ENCODE measurements at regions not wholly inside any gene's neighbourhood (a gene's known extent, or its start where the extent isn't known, plus 50 kb on each side); places are given as distances from the start of the nearest gene placed in this dataset.

DNA sequence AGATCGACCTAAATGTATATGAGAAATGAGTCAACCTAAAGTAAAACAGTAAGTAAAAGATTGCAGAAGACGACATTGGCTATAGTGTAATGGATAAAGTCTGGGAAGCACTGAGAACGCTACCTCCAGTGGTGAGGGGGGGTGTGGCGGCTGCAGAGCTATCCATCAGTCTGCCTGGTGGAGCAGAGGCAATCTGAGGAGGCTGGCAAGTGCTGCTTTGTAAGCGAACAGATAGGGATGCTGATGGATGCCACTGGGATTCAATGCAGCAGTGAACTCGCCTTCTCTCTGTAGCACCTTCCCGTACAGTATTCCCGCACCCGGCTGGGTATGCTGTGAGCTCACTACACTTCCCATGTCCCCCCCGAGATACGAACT lies 261.5 kb downstream of the NSG2 start:
- DNase-seq (ENCODE audit: low read depth in 1 of 2, low spot score in 1 of 2) = no peak

DNA sequence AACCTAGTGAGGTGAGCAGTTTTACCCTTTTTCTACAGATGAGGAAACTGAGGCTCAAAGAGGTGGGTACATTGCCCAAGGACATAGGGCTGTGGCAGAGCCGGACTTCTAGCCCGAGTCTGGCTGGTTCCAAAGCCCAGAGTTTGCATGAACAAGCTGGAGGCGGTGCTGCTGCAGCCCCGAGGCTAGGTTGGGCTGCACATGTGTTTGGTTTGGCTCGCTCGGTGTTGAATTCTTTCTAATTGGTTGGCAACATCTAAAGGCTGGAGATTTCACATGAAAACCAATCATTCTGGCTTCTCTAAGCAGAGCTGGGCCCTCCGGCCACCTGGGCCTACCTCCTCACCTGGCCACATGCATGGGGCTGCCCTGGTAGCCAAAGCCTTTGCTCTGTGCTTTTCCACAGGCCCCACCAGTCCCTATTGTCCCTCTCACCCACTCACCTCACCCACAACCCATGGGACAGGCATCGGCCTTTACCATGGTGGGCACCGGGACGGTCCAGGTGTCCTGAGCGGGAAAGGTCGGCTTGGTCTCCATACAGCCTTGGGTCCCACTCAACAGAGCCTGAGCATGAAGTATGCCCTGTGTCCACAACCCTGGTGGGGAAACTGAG lies 262.3 kb downstream of the NSG2 start:
- DNase-seq (ENCODE audit: low read depth in 1 of 2, low spot score in 1 of 2) = no peak

DNA sequence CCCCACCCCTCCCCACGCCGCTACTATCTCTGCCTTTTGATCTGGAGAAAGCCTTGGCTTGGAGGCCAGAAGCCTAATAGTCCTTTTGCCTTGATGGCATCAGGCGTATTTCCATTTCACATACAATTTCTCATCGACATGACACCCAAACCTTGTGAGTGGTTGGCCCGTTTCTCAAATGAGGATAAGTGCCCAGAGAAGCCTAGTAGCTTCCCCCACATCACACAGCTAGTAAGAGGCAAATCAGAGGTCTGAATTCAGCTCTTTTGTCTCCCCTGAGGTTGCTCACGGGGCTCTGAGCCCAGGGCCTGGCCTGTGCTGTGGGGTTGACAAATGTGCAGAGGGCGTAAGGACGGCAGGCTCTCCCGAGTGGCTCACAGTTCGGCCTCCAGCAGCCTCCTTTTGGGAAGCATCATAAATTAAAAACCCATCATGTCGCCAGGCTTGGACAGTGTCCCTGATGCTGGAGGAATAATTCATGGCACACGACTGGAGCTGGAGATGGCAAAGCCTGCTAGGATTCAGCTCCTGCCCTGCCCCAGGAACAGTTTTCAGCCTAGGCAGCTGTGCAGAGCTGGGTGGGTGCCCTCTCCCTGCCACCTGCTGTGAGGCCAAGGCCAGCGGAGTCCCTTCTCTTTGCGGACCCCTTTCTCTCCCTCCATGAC lies 263.8 kb downstream of the NSG2 start:
- DNase-seq (ENCODE audit: low read depth in 1 of 2, low spot score in 1 of 2) = no peak

DNA sequence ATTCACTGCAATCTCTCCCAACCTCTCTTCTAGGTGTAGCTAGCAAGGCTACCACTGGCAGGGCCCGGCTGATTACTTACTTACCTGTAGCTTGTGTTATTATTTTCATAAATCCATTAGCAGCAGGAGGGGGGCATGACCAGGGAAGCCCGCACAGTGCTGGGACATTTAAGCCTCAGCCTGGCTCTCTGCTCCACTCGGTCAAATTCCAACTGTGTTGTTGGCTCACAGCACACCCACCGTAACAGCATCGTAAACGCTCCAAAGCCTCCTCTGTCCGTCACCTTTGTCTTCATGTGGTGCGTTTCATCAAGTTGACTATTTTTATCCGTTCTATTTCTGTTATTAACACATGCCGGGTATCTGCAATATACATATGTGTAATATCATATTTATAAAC lies 264.7 kb downstream of the NSG2 start:
- DNase-seq (ENCODE audit: low read depth in 1 of 2, low spot score in 1 of 2) = no peak

DNA sequence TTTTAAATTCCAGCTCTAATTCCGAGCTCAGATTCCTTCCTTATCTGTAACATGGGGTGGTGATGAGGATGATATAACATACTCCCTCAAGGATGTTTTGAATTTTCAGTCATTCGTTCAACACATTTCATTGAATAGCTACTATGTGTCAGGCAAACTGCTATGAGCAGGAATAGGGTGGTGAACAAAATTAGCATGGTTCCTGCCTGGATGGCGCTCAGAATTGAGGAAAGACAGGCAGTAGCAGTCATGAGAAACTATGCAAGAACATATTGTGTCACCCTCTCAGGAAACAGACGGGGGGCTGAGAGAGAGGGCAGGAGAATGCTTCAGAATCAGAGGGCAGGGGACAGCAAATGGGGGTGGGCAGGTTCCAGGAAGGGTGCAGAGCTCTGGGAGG lies 265.2 kb downstream of the NSG2 start:
- DNase-seq (ENCODE audit: low read depth in 1 of 2, low spot score in 1 of 2) = no peak

DNA sequence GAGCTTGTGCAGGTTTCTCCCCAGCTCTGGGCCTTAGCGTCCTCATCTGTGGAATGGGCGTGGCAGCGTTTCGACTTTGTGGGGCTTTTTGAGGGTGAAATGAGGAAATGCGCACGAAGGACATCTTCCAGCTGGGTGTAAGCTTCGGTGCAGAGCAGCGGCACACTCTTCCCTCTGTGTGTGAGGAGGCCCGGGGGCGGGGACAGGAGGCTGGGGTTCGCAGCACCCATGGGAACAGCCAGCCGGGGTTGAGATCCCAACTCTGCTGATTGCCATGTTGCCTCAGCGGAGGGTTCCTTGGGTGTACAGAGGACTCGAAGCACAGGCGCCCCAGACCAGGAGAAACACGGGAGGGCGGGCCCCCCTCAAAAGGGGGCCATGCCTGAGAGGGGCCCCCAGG lies 265.6 kb downstream of the NSG2 start:
- DNase-seq (ENCODE audit: low read depth in 1 of 2, low spot score in 1 of 2) = no peak

DNA sequence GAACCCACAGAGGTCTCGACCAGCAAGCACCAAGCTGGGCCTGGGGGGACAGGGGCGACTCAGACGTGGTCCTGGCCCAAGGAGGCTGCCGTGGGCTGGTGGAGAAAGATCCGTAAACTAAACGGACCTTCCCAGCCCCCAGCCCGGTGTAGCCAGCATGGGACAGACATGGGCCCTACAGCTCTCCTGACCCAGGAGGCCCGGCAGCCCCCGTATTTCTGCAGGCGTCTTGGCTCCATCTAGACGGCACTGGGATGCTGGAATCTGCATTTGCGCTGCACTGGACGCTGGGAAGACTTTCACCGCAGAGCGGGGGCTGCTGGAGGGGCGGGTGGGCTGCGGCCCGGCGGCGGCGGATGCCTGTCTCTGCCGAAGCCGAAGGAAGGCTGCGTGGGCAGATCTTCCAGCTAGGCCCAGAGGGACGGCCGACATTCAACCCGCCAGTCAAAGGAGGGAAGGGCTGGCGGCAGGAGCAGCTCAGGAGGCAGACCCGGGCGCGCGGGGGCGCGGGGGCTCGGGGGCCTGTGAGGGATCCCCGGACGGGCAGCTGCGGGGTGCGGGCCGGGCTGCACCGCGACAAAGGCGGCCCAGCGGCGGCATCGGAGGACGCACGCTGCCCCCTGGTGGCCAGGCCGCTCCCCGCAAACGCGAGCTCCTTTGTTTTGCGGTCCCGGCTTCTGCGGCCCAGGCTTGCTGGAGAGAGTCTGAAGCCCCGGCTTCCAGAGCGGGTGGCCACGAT lies 266.2 kb downstream of the NSG2 start:
- peak in 1 of 2 donors; percentile 54 for DNase-seq (ENCODE audit: low read depth in 1 of 2, low spot score in 1 of 2)

DNA sequence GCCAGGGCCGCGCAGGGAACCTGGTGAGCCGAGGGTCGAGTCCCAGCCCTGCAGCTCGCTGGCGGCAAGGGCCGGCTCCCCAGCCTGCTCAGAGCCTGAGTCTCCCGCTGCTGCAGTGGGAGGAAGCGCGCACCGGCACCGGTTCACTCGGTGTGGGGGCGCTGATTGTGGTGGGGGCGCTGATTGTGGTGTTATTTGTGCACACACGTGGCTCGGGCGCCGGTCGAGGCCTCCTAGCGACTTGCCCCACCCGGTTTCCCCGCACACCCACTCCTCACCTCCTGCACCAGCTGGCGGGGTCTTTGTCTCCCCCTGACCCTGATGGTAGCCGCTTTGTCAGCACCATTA lies 266.7 kb downstream of the NSG2 start:
- DNase-seq (ENCODE audit: low read depth in 1 of 2, low spot score in 1 of 2) = no peak

DNA sequence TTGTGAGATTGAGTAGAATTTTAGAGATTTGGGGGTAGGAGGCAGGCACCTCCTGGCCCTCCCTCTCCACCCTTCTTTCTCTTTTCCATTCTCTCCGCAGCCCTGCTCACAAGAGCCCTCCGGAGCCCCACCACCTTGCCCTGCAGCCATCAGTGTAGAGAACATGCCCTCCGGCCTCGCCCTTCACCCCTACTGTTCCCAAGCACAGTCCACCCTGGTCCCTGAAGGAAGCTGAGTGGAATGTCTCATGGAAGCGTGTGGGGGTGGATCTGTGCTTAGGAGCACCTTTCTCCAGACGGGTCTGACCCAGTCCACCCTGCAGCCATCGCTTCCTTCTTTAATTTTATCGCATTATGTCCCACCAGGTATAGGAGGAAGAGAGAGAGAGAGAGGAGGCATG lies 267.1 kb downstream of the NSG2 start:
- no peak for DNase-seq (ENCODE audit: low read depth in 1 of 2, low spot score in 1 of 2)

DNA sequence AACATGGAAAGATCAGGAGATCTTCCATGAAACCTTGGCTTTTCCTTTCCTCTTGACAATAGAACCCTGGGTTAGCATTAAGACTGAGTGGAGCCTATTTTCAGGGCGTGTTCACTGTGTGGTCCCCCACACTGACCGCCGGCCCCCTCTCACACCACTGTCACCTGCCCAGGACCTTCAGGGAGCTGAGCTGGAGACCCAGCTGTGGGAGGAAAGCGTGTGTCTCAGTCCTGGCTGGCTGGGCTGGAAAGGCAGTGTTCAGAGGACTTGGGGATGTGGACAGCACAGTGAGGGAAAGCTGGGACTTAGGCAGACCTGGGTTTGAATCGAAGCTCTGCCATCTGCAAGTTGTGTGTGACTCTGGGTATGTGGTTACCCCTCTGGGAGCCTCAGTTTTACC lies 268.1 kb downstream of the NSG2 start:
- no peak for DNase-seq (ENCODE audit: low read depth in 1 of 2, low spot score in 1 of 2)

DNA sequence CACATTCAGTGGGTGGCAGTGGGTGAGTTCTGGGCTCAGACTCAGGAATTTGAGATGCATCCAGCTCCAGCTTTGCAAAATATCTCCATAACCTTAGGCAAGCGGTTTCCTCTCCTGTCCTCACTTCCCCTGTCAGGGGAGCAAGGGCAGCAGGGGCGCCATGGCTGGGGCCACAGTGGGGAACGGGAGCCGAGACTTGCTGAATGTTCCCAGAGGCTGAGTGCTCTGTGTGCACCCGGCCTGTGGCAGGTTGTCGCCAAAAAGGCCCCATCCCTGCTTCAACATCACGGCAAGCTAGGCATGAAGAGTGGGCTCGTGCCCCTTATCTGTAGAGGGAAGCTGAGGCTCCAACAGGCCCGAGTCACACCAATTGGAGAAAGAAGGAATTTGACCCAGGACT lies 268.8 kb downstream of the NSG2 start:
- DNase-seq (ENCODE audit: low read depth in 1 of 2, low spot score in 1 of 2) = no peak

DNA sequence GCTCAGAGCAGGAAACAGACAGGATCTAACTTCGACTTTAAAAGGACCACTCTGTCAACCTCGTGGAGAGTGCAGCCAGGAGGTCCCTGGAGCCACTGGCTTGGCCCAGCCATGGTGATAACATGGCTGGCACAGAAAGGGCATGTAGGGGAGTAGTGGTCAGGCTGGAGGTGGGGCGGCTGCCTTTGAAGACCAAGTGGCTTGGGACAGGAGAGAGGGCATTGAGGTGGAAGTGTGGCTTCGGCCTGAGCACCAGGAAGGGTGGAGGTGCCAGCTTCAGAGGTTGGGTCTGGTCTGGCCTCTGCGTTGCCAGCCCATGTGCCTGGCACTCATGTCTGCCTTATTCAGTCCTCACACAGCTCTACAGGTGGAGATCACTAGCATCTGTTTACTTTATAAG lies 270.0 kb downstream of the NSG2 start:
- DNase-seq (ENCODE audit: low read depth in 1 of 2, low spot score in 1 of 2) = no peak

DNA sequence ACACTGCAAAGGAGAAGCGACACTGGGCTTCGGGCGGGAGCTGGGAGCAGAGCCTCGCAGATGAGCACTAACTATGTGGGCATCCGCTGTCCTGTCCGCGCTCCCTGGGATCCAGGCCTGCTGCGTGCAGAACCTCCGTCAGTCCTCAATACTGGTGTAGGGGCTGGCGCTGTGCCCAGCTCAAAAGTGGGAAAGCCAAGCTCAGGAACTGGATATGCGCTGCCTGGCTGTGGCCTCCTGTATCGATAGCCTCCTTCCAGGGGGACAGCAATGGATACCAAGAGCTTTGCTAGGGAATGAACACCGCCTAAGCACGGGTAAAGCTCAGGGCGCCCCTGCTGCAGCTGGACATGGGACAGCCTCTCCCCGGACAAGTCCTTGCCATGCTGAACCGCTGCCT lies 270.4 kb downstream of the NSG2 start:
- no peak for DNase-seq (ENCODE audit: low read depth in 1 of 2, low spot score in 1 of 2)

DNA sequence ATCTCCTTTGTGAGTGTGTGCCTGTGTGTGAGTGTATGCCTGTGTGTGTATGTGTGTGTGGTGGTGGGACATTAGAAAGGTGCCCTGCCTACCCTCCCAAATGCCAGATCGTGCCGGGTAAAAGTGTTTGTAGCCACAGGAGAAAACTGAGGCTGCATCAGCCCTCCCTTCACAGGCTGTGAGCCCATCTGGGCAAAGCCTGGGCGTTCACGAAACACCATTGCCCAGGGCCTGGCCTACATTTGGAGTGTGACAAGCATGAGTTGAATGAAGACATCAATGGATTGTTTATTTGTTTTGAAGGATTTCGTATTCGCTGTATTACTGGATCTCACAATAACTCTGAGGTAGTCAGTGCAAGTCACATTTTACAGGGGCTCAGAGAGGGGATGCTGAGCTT lies 270.8 kb downstream of the NSG2 start:
- DNase-seq (ENCODE audit: low read depth in 1 of 2, low spot score in 1 of 2) = no peak

DNA sequence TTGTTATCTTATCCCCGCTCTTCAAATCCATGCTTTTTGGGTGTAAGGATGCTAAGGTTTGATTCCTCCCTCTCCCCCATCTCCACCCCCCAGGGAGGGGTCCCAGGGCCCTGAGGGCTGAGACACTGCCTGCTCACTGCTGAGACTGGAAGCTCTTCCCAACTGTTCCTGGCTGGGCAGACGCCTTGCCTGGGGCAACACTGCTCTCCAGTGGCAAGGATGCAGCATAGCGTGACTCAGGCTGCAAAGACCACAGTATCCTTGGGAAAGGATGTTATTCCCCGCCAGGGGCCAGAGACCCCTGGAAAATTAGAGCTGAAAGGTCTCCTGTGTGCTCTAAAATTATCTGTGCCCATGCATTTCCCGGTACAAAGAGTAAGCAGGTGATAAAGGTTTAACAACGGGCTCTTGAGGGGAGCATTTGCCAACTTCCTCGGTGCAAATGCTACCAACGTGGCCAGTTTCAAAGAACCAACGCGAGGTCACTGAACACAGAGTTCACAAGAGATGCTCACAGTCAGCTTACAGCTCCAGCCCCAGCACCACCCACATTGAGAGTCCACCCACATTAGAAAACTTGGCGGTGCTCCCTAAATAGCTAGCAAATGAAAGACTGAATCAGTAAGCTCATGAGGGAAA lies 271.9 kb downstream of the NSG2 start:
- DNase-seq (ENCODE audit: low read depth in 1 of 2, low spot score in 1 of 2) = no peak

DNA sequence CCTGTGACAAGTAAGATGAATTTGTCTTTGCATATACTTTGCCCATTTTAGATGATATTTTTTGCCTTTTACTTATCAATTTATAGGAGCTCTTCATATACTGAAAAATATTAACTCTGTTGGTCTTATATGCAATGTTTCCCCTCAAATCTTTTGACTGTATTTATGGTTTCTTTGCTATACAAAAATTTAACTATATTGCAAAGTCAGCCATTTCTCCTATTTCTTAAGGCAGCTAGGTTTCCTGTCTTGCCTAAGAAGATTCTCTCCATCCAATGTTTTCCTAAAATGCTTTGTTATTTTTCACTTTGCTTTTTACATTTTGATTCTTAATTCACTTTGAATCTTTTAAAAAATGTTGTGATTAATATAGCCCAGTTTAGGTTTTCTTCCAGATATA lies 273.1 kb downstream of the NSG2 start:
- DNase-seq (ENCODE audit: low read depth in 1 of 2, low spot score in 1 of 2) = no peak

DNA sequence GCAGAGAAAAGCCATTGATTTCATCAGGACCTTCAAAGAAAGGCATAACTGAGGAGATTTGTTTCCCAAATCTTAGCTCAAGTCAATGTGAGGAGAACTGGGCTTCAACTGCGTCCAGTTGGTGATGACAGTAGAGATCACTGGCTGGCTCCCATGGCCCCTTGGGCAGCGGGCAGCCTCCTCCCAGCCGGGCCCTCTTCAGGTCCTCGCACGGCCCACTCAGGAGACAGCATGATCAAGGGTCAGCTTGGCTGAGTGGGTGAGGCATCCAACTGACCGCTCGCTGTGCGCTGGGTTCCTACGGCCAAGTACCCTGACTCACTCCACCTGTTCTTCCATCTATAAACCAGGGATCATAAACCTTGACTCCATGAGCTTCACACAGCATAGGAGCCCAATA lies 274.0 kb downstream of the NSG2 start:
- DNase-seq (ENCODE audit: low read depth in 1 of 2, low spot score in 1 of 2) = no peak

DNA sequence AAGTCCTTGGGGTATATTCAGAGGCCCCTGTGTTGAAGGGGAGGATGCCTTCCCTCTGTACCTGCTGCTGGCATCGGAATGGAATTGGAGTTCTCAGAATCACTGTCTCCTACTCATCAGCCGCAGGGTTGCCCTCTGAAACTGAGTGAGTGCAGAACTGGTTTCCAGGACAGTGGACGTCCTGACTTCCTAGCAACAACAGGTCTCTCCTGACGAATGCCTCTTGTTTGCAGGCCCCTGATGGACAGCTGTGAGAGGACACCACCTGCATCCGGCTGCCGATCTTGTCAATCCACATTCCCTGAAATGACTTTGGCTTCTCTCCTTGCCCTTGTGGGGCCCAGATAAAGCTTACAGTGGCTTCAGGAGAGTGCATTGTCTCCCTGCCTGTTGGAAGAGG lies 274.5 kb downstream of the NSG2 start:
- no peak for DNase-seq (ENCODE audit: low read depth in 1 of 2, low spot score in 1 of 2)

DNA sequence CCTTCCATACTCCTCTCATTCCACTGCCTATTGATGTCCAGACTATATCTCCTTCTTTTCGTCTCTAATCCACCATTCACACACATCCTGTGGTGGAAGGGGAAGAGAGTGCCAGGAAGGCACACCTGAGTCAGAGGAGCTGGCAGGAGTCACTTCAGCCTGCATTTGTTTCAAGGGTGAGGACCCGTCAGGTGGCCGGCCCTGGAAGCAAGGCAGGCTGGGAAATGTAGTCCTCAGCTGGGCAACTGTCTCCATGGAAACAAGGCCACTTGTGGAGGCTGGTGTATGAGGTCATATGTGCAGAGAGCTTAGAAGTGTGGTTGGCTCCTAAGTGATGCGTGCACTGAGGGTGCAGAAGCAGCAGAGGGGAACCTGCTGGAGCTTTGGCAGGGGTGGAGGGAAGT lies 278.4 kb downstream of the NSG2 start:
- DNase-seq (ENCODE audit: low read depth in 1 of 2, low spot score in 1 of 2) = no peak

DNA sequence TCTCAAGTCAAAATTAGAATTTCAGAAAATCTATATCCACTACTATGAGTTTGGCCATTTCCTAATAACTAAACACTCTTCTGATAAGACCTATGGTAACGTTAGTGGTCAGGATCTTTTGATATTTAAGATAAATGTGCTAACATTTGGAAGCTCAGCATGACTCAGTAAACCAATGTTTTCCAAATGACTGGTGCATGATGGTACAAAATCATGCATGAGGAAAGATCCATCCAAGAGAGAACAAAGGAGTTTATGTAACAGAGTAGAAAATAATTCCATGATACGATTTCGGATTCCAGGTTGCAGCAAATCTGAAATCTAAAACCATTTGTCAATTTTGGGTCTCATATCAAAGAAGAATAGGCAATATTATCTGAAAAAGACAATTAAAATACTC lies 279.2 kb downstream of the NSG2 start:
- DNase-seq (ENCODE audit: low read depth in 1 of 2, low spot score in 1 of 2) = no peak

DNA sequence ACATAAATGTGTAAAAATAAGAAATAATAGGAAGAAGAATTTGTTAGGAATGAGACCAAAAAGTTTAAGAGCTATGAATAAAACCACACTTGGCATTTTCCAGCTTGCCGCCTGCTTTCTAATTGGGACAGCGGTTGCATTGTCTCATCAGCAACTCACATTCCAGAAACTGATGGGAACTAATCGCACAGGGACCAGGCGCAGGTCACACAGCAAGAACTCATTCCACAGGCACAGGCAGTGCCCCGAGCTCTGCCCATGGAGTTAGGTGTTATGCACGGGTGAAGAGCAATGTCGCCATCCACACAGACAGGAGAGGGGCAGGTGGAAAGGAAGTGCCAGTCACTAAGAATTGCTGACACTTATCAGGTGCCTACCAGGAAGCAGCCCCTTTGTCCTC lies 279.9 kb downstream of the NSG2 start:
- no peak for DNase-seq (ENCODE audit: low read depth in 1 of 2, low spot score in 1 of 2)

DNA sequence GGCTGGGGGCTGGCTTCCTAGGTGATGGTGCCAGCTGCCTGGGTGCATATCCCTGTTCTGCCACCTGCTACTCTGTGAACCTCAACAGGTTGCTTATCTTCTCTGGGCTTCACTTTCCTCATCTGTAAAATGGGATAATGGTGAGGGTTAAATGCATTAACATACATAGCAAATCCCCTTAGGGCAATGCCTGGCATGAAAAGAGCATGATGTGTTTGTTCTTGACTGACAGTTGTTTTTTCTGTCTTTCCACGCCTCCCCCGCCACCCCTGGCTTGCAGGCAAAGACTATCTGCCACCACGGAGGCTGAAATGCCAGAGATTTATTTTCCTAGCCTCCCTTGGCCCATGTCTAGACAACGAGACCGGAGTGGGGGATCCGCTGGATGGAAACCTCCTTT lies 280.5 kb downstream of the NSG2 start:
- no peak for DNase-seq (ENCODE audit: low read depth in 1 of 2, low spot score in 1 of 2)

Measured in stimulated activated CD4-positive, alpha-beta T cell treated with anti-CD3 and anti-CD28 coated beads, Interleukin-15, amount 100 ng/mL, for 1 hour (primary cell).